A549 (cell line): ENCODE measurements at regions not wholly inside any gene's neighbourhood (a gene's known extent, or its start where the extent isn't known, plus 50 kb on each side); places are given as distances from the start of the nearest gene placed in this dataset.

Experiments
- ATAC-seq, 2 experiments: fragments of 200-7000 bp in 1 of 2; fragments of >200 bp in 1 of 2; cut with Nextera tagmentation in 1 of 2; cut with Tn5 transposase in 1 of 2; 3 replicates each; pipeline versions ENCODE4 v1.8.0 to v1.9.1; 2018 to 2020; ENCODE audit warnings: mild to moderate bottlenecking in 1 of 2, moderate library complexity in 1 of 2
- CTCF ChIA-PET: fragments of 300-600 bp; sonication (Branson Sonifier 250); formaldehyde crosslinking; extraction: SDS; loops from one replicate; lab custom pipeline; 2021; ENCODE audit warnings: antibody characterized with exemption, inconsistent platforms; lab: Yijun Ruan, JAX
- POLR2A ChIA-PET: fragments of 350-600 bp; formaldehyde crosslinking; extraction: SDS; loops from one replicate; lab custom pipeline; 2021; ENCODE audit warnings: antibody characterized with exemption, inconsistent platforms; lab: Yijun Ruan, JAX
- DNase-seq, 2 experiments: peaks; one replicate each; pipeline versions ENCODE4 v3.0.0 to v3.0.0-alpha.2; 2011 to 2016; ENCODE audit warnings: low read depth in 1 of 2, low spot score in 1 of 2
- FAIRE-seq: peaks from 2 replicates; lab custom pipeline; 2011; peaks lifted over from hg19 to GRCh38; lab: Jason Lieb, UNC
- H3K27ac ChIP-seq, 2 experiments: fragments of >200 bp; sonication (Bioruptor Twin); formaldehyde crosslinking; 3 replicates each; pipeline ENCODE4 v1.5.1; 2016 to 2017
- H3K4me1 ChIP-seq: fragments of >200 bp; sonication (Bioruptor Twin); formaldehyde crosslinking; 3 replicates; pipeline ENCODE4 v1.6.1; 2016
- H3K4me2 ChIP-seq: fragments of >200 bp; sonication (Bioruptor Twin); formaldehyde crosslinking; 3 replicates; pipeline ENCODE4 v1.6.1; 2016
- H3K4me3 ChIP-seq: fragments of >200 bp; sonication (Bioruptor Twin); formaldehyde crosslinking; 3 replicates; pipeline ENCODE4 v1.5.1; 2016
- H3K9me3 ChIP-seq: fragments of >200 bp; sonication (Bioruptor Twin); formaldehyde crosslinking; 3 replicates; pipeline ENCODE4 v1.6.1; 2016
- CEBPB ChIP-seq, 2 experiments: fragments of >200 bp in 1 of 2; sonication (Bioruptor Twin) in 1 of 2; formaldehyde crosslinking in 1 of 2; IDR thresholded peaks; 2 replicates each; pipeline ENCODE4 v1.6.1; 2012 to 2016
- CHD2 ChIP-seq: fragments of 150-350 bp; IDR thresholded peaks from 2 replicates; pipeline ENCODE4 v1.6.1; 2014; ENCODE audit warnings: low read length; ENCODE audit not compliant: partially characterized antibody
- CHD4 ChIP-seq: fragments of 200-600 bp; sonication (generic); IDR thresholded peaks from 2 replicates; pipeline ENCODE4 v1.6.1; 2016; ENCODE audit warnings: antibody characterized with exemption, mild to moderate bottlenecking, borderline replicate concordance
- E2F6 ChIP-seq: IDR thresholded peaks from 2 replicates; pipeline ENCODE4 v1.6.1; 2012; ENCODE audit warnings: low read depth, borderline replicate concordance
- EHF ChIP-seq: fragments of 250-450 bp; sonication (Bioruptor Pico); IDR thresholded peaks from 2 replicates; pipeline ENCODE4 v1.5.0; 2020; ENCODE audit warnings: mild to moderate bottlenecking
- EHMT2 ChIP-seq: fragments of 200-600 bp; sonication (generic); IDR thresholded peaks from 2 replicates; pipeline ENCODE4 v1.6.1; 2016; ENCODE audit warnings: antibody characterized with exemption, low read depth, mild to moderate bottlenecking, moderate library complexity
- EP300 ChIP-seq, 2 experiments: fragments of >200 bp; sonication (Bioruptor Twin); formaldehyde crosslinking; IDR thresholded peaks; 2 replicates in 1 of 2; 3 replicates in 1 of 2; pipeline ENCODE4 v1.6.1; 2016 to 2017
- ESRRA ChIP-seq: fragments of 150-350 bp; IDR thresholded peaks from 2 replicates; pipeline ENCODE4 v1.6.1; 2014; ENCODE audit warnings: mild to moderate bottlenecking, low read length, borderline replicate concordance
- FOSB ChIP-seq: fragments of 250-450 bp; sonication (Bioruptor Pico); IDR thresholded peaks from 2 replicates; pipeline ENCODE4 v1.5.0; 2020; ENCODE audit warnings: mild to moderate bottlenecking, moderate library complexity
- FOSL2 ChIP-seq, 2 experiments: fragments of 450-650 bp in 1 of 2; fragments of >200 bp in 1 of 2; sonication (Bioruptor Twin) in 1 of 2; formaldehyde crosslinking; IDR thresholded peaks; 2 replicates each; pipeline versions ENCODE4 v1.5.0 to v1.6.1; 2016 to 2020; ENCODE audit warnings: mild to moderate bottlenecking in 1 of 2, moderate library complexity in 1 of 2
- FOXS1 ChIP-seq: fragments of 250-450 bp; sonication (Bioruptor Pico); IDR thresholded peaks from 2 replicates; pipeline ENCODE4 v1.5.0; 2020; ENCODE audit warnings: mild to moderate bottlenecking, moderate library complexity
- HDAC2 ChIP-seq: fragments of 200-600 bp; sonication (generic); IDR thresholded peaks from 2 replicates; pipeline ENCODE4 v1.6.1; 2016
- HMGXB4 ChIP-seq: fragments of 250-450 bp; sonication (Bioruptor Pico); IDR thresholded peaks from 2 replicates; pipeline ENCODE4 v1.5.0; 2021; ENCODE audit warnings: mild to moderate bottlenecking, moderate library complexity, borderline replicate concordance
- HOXA7 ChIP-seq: fragments of 250-450 bp; sonication (Bioruptor Pico); IDR thresholded peaks from 2 replicates; pipeline ENCODE4 v1.5.0; 2020; ENCODE audit warnings: mild to moderate bottlenecking, moderate library complexity
- JUNB ChIP-seq: fragments of >200 bp; sonication (Bioruptor Twin); formaldehyde crosslinking; IDR thresholded peaks from 2 replicates; pipeline ENCODE4 v1.6.1; 2016
- KDM1A ChIP-seq: fragments of 200-600 bp; sonication (generic); IDR thresholded peaks from 2 replicates; pipeline ENCODE4 v1.6.1; 2016; ENCODE audit warnings: low read depth, mild to moderate bottlenecking
- KDM5A ChIP-seq: fragments of 200-600 bp; sonication (generic); IDR thresholded peaks from 2 replicates; pipeline ENCODE4 v1.6.1; 2016; ENCODE audit warnings: antibody characterized with exemption, mild to moderate bottlenecking
- PBX3 ChIP-seq: IDR thresholded peaks from 2 replicates; pipeline ENCODE4 v1.6.1; 2012
- PHF8 ChIP-seq: fragments of 200-600 bp; sonication (generic); IDR thresholded peaks from 2 replicates; pipeline ENCODE4 v1.6.1; 2016; ENCODE audit warnings: low read depth, mild to moderate bottlenecking, antibody characterized with exemption, moderate library complexity, borderline replicate concordance
- POLR2A ChIP-seq: IDR thresholded peaks from 2 replicates; pipeline ENCODE4 v1.6.1; 2012; ENCODE audit warnings: mild to moderate bottlenecking, low read length
- POLR2AphosphoS2 ChIP-seq: conservative IDR thresholded peaks from 2 replicates; pipeline ENCODE4 v1.6.1; 2012; ENCODE audit warnings: low read length, improper control_type of control experiment, inconsistent platforms
- RAD21 ChIP-seq, 2 experiments: fragments of >200 bp in 1 of 2; sonication (Bioruptor Twin) in 1 of 2; formaldehyde crosslinking in 1 of 2; IDR thresholded peaks in 1 of 2; conservative IDR thresholded peaks in 1 of 2; 2 replicates in 1 of 2; 3 replicates in 1 of 2; pipeline ENCODE4 v1.6.1; 2012 to 2018; ENCODE audit warnings: inconsistent platforms in 1 of 2
- RCOR1 ChIP-seq: fragments of 150-350 bp; IDR thresholded peaks from 2 replicates; pipeline ENCODE4 v1.6.1; 2014; ENCODE audit warnings: antibody characterized with exemption, low read length, low read depth
- RFX5 ChIP-seq: fragments of 450-650 bp; IDR thresholded peaks from 2 replicates; pipeline ENCODE4 v1.7.1; 2014; ENCODE audit warnings: antibody characterized with exemption, mild to moderate bottlenecking, moderate library complexity
- RNF2 ChIP-seq: fragments of 200-600 bp; sonication (generic); IDR thresholded peaks from 2 replicates; pipeline ENCODE4 v1.6.1; 2016; ENCODE audit warnings: low read depth, mild to moderate bottlenecking, antibody characterized with exemption, moderate library complexity, borderline replicate concordance
- TFCP2L1 ChIP-seq: fragments of 250-450 bp; sonication (Bioruptor Pico); IDR thresholded peaks from 2 replicates; pipeline ENCODE4 v1.5.0; 2021; ENCODE audit warnings: mild to moderate bottlenecking
- TP53 ChIP-seq: fragments of 250-450 bp; sonication (Bioruptor Pico); IDR thresholded peaks from 2 replicates; pipeline ENCODE4 v1.5.0; 2021; ENCODE audit warnings: mild to moderate bottlenecking, moderate library complexity
- USF2 ChIP-seq: fragments of 450-650 bp; IDR thresholded peaks from 2 replicates; pipeline ENCODE4 v1.6.1; 2014; ENCODE audit warnings: antibody characterized with exemption
- ZFP36 ChIP-seq: fragments of 450-650 bp; IDR thresholded peaks from 2 replicates; pipeline ENCODE4 v1.6.1; 2014; ENCODE audit warnings: borderline replicate concordance; ENCODE audit not compliant: partially characterized antibody
- WGBS: methylation state at CpG from one replicate; pipeline ENCODE4 v1.1.6; 2017; ENCODE audit errors: missing lambda C conversion rate; 5-methylcytosine and 5-hydroxymethylcytosine counted together

- Histone ChIP-seq H3K9me3 (no peaks in the 10 kb centered on the region), H3K4me1 (no peaks in the 10 kb centered on the region), H3K27ac (no peak overlapping the region), H3K4me3 (no peak overlapping the region), H3K4me2 (no peak overlapping the region)
- ChIA-PET CTCF (no interaction called here), POLR2A (no interaction called here)
- no peak for ATAC-seq
- WGBS: 22% methylated on average over 2 of the region's 2 CpGs
- no peak for DNase-seq
- TF ChIP-seq HDAC2 (no peak), POLR2A (no peak), JUNB (no peak), TFCP2L1 (no peak), PHF8 (no peak), RCOR1 (no peak), EP300 (IDR thresholded peaks at IDR 0.05) (no peak), CHD4 (no peak), KDM1A (no peak), E2F6 (no peak), ZFP36 (no peak), CEBPB (IDR thresholded peaks at IDR 0.05) (no peak), POLR2AphosphoS2 (no peak), EHF (no peak)
- no peak for FAIRE-seq
Observed at GRCh38 chr5:51838459-51838858, 455.2 kb downstream of the ISL1 start.

GRCh38 chr5:51843893-51844292 is 460.6 kb downstream of the ISL1 start:
- FAIRE-seq: no peak
- H3K4me2 ChIP-seq: no peak overlapping the region
- no peaks in the 10 kb centered on the region for H3K9me3 ChIP-seq
- H3K27ac ChIP-seq: no peak overlapping the region
- CTCF ChIA-PET: no interaction called here
- TF ChIP-seq CHD4 (no peak), RAD21 (conservative IDR thresholded peaks at IDR 0.05 in 1 of 2, IDR thresholded peaks at IDR 0.05 in 1 of 2) (no peak), TFCP2L1 (no peak), RNF2 (no peak), EHMT2 (no peak), FOSB (CRISPR knock-in tag) (no peak), HOXA7 (CRISPR knock-in tag) (no peak), HMGXB4 (CRISPR knock-in tag) (no peak), KDM5A (no peak), RCOR1 (no peak), POLR2AphosphoS2 (no peak)
- TF ChIP-seq, all 56 proteins: peak for 0
- ATAC-seq (no peak), DNase-seq (no peak)
- 41% methylated on average over 7 of the region's 7 CpGs for WGBS
- Histone ChIP-seq H3K4me3 (no peak overlapping the region), H3K4me1 (no peaks in the 10 kb centered on the region)
- POLR2A ChIA-PET: no interaction called here

GRCh38 chr5:51846015-51846414 is 462.8 kb downstream of the ISL1 start:
- DNase-seq (no peak), ATAC-seq (no peak), FAIRE-seq (no peak)
- WGBS: 8% methylated on average over 2 of the region's 2 CpGs
- H3K4me2 ChIP-seq: no peak overlapping the region
- no peaks in the 10 kb centered on the region for H3K9me3 ChIP-seq
- POLR2A ChIA-PET: no interaction called here
- no peak overlapping the region for H3K4me3 ChIP-seq
- CTCF ChIA-PET: no interaction called here
- H3K27ac ChIP-seq: no peak overlapping the region
- H3K4me1 ChIP-seq: no peaks in the 10 kb centered on the region
- TF ChIP-seq ESRRA (no peak), USF2 (no peak), KDM1A (no peak), RNF2 (no peak), HOXA7 (CRISPR knock-in tag) (no peak), POLR2A (no peak), FOXS1 (CRISPR knock-in tag) (no peak), TP53 (CRISPR knock-in tag) (no peak), CHD2 (no peak), HMGXB4 (CRISPR knock-in tag) (no peak), FOSL2 (IDR thresholded peaks at IDR 0.05) (no peak), FOSL2 (CRISPR knock-in tag; IDR thresholded peaks at IDR 0.05) (no peak), PBX3 (no peak), RFX5 (no peak)
